ENCODE measurements at regions not wholly inside any gene's neighbourhood (a gene's known extent, or its start where the extent isn't known, plus 50 kb on each side); places are given as distances from the start of the nearest gene placed in this dataset.

GRCh38 chr2:12990523-12990922, 273.8 kb downstream of the TRIB2 start:
- no peak for TF ChIP-seq POLR2AphosphoS5 (IDR thresholded peaks at IDR 0.05; ENCODE audit: insufficient read depth in 1 of 2, low read depth in 1 of 2)
- TF ChIP-seq POLR2A (IDR thresholded peaks at IDR 0.05), result no peak

Data from vagina (tissue), 2 donors.